ENCODE measurements at regions not wholly inside any gene's neighbourhood (a gene's known extent, or its start where the extent isn't known, plus 50 kb on each side); places are given as distances from the start of the nearest gene placed in this dataset.
A peak's percentile ranks its signal among the peaks of the same experiment; 100 is the strongest.

GRCh38 chr20:41800040-41800439 lies 181.9 kb upstream of the CHD6 start:
- TF ChIP-seq CTCF (IDR thresholded peaks at IDR 0.05; ENCODE audit: low read depth, low read length), result no peak
- no peaks in the 10 kb centered on the region for H3K36me3 ChIP-seq
- H3K27ac ChIP-seq, result no peak overlapping the region
- H3K9me3 ChIP-seq (ENCODE audit: low read depth), result no peaks in the 10 kb centered on the region
- H3K4me3 ChIP-seq, result no peak overlapping the region
- H3K27me3 ChIP-seq, result no peaks in the 10 kb centered on the region
- H3K4me1 ChIP-seq (ENCODE audit: low read depth), result no peaks in the 10 kb centered on the region
- no peak for DNase-seq (ENCODE audit: low read depth in 1 of 2, low spot score in 1 of 2)

DNA sequence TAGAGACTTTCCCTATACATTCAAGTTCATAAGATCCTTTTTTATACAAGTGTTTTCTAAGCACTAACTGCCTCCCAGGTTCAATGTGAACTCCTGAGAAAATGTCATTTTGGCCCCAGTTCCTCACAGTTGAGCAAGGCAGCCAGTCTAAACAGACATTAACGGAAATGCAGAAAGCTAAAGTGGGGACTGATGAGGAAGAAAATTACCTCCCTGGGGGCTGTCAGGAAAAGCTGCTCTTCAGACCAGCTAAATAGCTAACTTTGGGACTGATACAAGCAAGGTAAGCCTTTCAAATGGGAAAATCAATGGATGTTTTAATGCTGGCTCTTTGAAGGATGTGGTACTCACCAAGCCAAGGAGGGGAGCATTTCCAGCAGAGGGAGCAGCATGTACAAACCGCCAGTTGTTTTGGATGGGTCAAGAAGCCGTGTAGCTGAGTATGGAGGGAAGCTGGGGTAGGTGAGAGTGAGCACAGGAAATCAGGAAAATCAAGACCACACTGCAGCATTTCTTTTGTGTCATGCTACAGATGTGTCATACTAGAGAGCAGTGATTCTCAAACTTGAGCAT lies 180.8 kb upstream of the CHD6 start:
- Histone ChIP-seq H3K27me3 (no peaks in the 10 kb centered on the region), H3K9me3 (ENCODE audit: low read depth) (no peaks in the 10 kb centered on the region), H3K36me3 (no peaks in the 10 kb centered on the region), H3K27ac (no peak overlapping the region), H3K4me1 (ENCODE audit: low read depth) (no peaks in the 10 kb centered on the region), H3K4me3 (no peak overlapping the region)
- TF ChIP-seq CTCF (IDR thresholded peaks at IDR 0.05; ENCODE audit: low read depth, low read length), result no peak
- no peak for DNase-seq (ENCODE audit: low read depth in 1 of 2, low spot score in 1 of 2)

DNA sequence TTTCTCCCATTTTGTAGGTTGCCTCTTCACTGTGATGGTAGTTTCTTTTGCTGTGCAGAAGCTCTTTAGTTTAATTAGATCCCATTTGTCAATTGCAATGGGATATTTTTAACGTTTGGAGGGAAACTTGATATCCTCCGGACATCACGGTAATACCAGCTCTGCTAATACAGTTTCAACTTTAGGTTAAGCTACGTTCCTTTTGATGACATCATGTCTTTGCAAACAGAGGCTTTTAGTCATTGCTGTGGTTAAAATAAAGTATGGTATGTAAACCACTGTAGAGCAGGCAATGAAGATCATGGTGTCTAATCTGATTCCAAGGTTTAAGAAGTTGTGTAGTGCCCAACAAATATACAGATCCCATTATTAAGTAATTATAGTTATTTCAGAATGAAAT lies 168.0 kb upstream of the CHD6 start:
- TF ChIP-seq CTCF (IDR thresholded peaks at IDR 0.05; ENCODE audit: low read depth, low read length), result no peak
- Histone ChIP-seq H3K4me3 (no peak overlapping the region), H3K27me3 (no peaks in the 10 kb centered on the region), H3K9me3 (ENCODE audit: low read depth) (no peaks in the 10 kb centered on the region), H3K27ac (no peak overlapping the region), H3K4me1 (ENCODE audit: low read depth) (no peaks in the 10 kb centered on the region), H3K36me3 (no peaks in the 10 kb centered on the region)
- DNase-seq (ENCODE audit: low read depth in 1 of 2, low spot score in 1 of 2), result no peak

DNA sequence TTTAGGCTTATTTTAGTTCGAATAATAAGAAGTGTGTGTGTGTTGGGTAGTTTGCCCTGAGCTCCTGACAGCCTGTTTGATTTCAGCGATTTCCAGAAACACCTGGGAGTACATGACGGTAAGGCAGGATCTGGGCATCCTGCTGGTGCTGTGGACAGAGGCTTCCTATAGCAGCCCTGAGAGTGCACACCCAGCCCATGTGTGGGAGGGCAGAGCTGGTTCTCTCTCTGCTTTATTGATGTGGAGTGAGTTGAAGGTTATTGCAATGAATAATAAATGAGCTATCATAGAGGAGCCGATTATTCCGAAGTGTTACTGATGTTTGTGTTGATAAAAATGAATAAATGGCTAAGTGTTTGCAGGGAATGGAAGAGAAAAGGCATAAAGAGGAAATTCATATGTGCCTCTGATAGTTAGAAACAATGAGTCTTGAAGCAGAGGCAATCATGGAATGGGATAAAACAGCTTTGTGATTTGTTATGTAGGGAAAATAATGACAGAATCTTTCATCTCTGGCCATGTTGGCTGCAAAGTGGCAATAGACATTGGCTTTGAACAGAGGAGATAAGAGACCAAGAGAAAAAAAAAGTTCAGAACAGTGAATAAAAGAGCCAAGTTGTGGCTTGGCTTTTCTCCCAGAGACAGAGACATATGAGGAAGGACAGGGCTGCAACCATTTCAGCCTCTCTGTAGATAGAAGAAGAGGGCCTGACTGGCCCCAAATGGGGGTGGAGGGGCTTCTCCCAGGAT lies 166.2 kb upstream of the CHD6 start:
- no peak overlapping the region for H3K4me3 ChIP-seq
- no peaks in the 10 kb centered on the region for H3K9me3 ChIP-seq (ENCODE audit: low read depth)
- no peak for TF ChIP-seq CTCF (IDR thresholded peaks at IDR 0.05; ENCODE audit: low read depth, low read length)
- H3K4me1 ChIP-seq (ENCODE audit: low read depth), result no peaks in the 10 kb centered on the region
- H3K36me3 ChIP-seq, result no peaks in the 10 kb centered on the region
- H3K27me3 ChIP-seq, result no peaks in the 10 kb centered on the region
- H3K27ac ChIP-seq, result no peak overlapping the region
- DNase-seq (ENCODE audit: low read depth in 1 of 2, low spot score in 1 of 2), result peak in 1 of 2 donors; percentile 11

DNA sequence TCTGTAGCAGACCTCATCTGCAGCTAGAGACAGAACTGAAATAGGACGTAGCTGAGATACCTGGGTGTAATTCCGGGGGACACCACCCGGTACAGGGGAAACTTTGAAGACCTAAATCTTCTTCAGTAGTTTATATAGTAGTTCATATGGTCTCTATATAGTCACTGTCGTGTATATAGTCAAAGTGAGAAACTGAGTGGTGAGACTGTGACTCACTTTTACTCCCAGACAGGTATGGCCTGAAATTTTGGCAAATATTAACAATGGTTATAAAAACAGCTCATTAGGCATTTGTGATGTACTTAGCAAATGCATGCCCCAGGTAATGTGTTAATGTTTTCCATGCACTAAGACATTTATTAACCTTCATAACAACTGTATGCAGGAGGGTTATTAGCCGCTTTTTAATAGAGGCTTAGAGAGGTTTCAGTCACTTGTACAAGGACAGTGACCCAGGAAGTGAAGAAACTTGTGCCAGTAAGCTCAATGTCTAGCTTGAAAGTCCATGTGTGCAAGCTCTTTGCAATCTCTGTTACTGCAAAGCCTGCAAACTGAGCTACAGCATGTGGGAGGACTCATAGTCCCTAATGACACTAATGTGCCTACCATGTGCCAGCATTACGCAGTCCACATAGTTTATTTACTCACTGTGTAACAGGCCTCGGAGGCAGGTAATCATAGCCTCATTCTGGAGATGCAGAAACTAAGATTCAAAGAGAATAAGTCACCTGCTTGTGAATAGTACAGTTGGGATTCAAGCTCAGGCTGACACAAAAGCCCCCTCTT lies 165.4 kb upstream of the CHD6 start:
- Histone ChIP-seq H3K27ac (no peak overlapping the region), H3K4me1 (ENCODE audit: low read depth) (no peaks in the 10 kb centered on the region), H3K27me3 (no peaks in the 10 kb centered on the region), H3K9me3 (ENCODE audit: low read depth) (no peaks in the 10 kb centered on the region), H3K4me3 (no peak overlapping the region), H3K36me3 (no peaks in the 10 kb centered on the region)
- no peak for DNase-seq (ENCODE audit: low read depth in 1 of 2, low spot score in 1 of 2)
- TF ChIP-seq CTCF (IDR thresholded peaks at IDR 0.05; ENCODE audit: low read depth, low read length), result no peak

Data from cardiac muscle cell (in vitro differentiated cells and primary cell).